Activated B cell treated with CpG ODN at 0.5 μM for 24 hours (primary cell): ENCODE measurements at regions not wholly inside any gene's neighbourhood (a gene's known extent, or its start where the extent isn't known, plus 50 kb on each side); places are given as distances from the start of the nearest gene placed in this dataset.

Experiments
- ATAC-seq: fragments of 200-7000 bp; cut with Tn5 transposase; one replicate; pipeline ENCODE4 v1.10.0; 2021; ENCODE audit warnings: low read depth, mild to moderate bottlenecking, moderate library complexity
- CTCF ChIA-PET: fragments of 350-600 bp; sonication (Branson Sonifier 250); formaldehyde crosslinking; loops from one replicate; lab custom pipeline; 2021; ENCODE audit warnings: antibody characterized with exemption; lab: Charles Lee
- POLR2A ChIA-PET: fragments of 350-600 bp; sonication (Branson Sonifier 250); formaldehyde crosslinking; loops from one replicate; lab custom pipeline; 2021; ENCODE audit warnings: antibody characterized with exemption; lab: Charles Lee
- DNase-seq: peaks from one replicate; pipeline ENCODE4 v3.0.0; 2022
- H3K27ac Mint-ChIP-seq: one replicate; pipeline ENCODE4 v1.8.0; 2020; ENCODE audit warnings: mixed read lengths
- H3K27me3 Mint-ChIP-seq: one replicate; pipeline ENCODE4 v1.8.0; 2021; ENCODE audit warnings: mixed read lengths
- H3K36me3 Mint-ChIP-seq: one replicate; pipeline ENCODE4 v1.8.0; 2021; ENCODE audit warnings: low read depth, mixed read lengths
- H3K4me1 Mint-ChIP-seq: one replicate; pipeline ENCODE4 v1.8.0; 2021; ENCODE audit warnings: mixed read lengths
- H3K4me3 Mint-ChIP-seq: one replicate; pipeline ENCODE4 v1.8.0; 2020; ENCODE audit warnings: mild to moderate bottlenecking, mixed read lengths
- H3K9me3 Mint-ChIP-seq: one replicate; pipeline ENCODE4 v1.8.0; 2020; ENCODE audit warnings: mixed read lengths
- CTCF ChIP-seq: fragments of 200-600 bp; IDR thresholded peaks from one replicate; pipeline ENCODE4 v1.8.0; 2022; ENCODE audit warnings: antibody characterized with exemption, mild to moderate bottlenecking
- intact Hi-C: fragments of 100-400 bp; cut with micrococcal nuclease; formaldehyde crosslinking; loops from one replicate; pipeline ENCODE4 v1.15.1; 2024

GRCh38 chrX:122913764-122914163, 270.3 kb upstream of the GRIA3 start:
- Mint-ChIP-seq H3K4me3 (no peak overlapping the region), H3K27ac (no peak overlapping the region), H3K4me1 (no peaks in the 10 kb centered on the region), H3K27me3 (no peaks in the 10 kb centered on the region), H3K36me3 (no peaks in the 10 kb centered on the region), H3K9me3 (peaks cover 4% of the 10 kb centered on the region)
- ATAC-seq = no peak
- DNase-seq = no peak
- intact Hi-C loops = no loop called here
- ChIA-PET POLR2A (no interaction called here), CTCF (no interaction called here)
- no peak for TF ChIP-seq CTCF

DNA sequence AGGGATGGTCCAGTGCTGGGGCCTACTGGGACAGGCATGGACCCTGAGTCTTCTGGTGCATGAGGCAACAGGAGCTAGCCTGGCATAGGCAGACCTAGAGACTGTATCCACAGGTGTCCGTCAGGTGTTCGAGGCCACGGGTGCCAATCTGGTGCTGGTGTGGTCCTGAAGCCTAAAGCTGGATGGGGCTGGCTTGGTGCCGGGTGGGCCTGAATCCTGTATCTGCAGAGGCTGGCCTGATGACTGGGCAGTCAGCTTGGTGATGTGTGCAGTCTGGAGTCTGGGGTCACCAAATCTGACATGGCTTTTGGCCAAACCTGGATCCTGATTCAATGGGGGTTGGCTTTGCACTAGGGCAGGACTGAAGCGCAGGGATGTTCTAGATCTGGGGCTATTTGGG, 269.8 kb upstream of the GRIA3 start:
- DNase-seq (no peak), ATAC-seq (no peak)
- no peaks in the 10 kb centered on the region for H3K4me1 Mint-ChIP-seq
- no peak overlapping the region for H3K27ac Mint-ChIP-seq
- POLR2A ChIA-PET = no interaction called here
- H3K4me3 Mint-ChIP-seq = no peak overlapping the region
- no peaks in the 10 kb centered on the region for H3K27me3 Mint-ChIP-seq
- H3K36me3 Mint-ChIP-seq = no peaks in the 10 kb centered on the region
- TF ChIP-seq CTCF = no peak
- CTCF ChIA-PET = no interaction called here
- intact Hi-C loops = no loop called here
- H3K9me3 Mint-ChIP-seq = peaks cover 4% of the 10 kb centered on the region

GRCh38 chrX:122934131-122934530, 249.9 kb upstream of the GRIA3 start:
- Mint-ChIP-seq H3K4me1 (no peaks in the 10 kb centered on the region), H3K27me3 (no peaks in the 10 kb centered on the region), H3K9me3 (no peaks in the 10 kb centered on the region), H3K36me3 (no peaks in the 10 kb centered on the region), H3K27ac (no peak overlapping the region), H3K4me3 (no peak overlapping the region)
- CTCF ChIA-PET = no interaction called here
- DNase-seq (no peak), ATAC-seq (no peak)
- intact Hi-C loops = no loop called here
- TF ChIP-seq CTCF = no peak
- POLR2A ChIA-PET = no interaction called here

DNA sequence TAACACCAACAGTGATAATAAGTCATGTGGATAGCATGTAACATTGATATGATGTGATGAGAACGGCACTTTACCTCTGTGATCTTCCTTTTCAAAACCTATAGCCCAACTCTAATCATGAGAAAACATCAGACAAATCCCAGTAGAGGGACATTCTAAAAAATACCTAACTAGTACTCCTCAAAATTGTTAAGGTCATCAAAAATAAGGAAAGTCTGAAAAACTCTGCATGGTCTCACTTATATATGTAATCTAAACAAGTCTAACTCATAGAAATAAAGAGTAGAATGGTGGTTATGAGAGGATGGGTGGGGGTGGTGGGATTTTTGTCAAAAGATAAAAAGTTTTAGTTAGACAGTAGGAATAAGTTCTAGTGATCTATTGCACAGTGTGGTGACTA, 243.9 kb upstream of the GRIA3 start:
- intact Hi-C loops = no loop called here
- no peaks in the 10 kb centered on the region for H3K36me3 Mint-ChIP-seq
- H3K27me3 Mint-ChIP-seq = no peaks in the 10 kb centered on the region
- POLR2A ChIA-PET = no interaction called here
- ATAC-seq = no peak
- CTCF ChIA-PET = no interaction called here
- no peak overlapping the region for H3K27ac Mint-ChIP-seq
- DNase-seq = no peak
- no peak for TF ChIP-seq CTCF
- H3K4me1 Mint-ChIP-seq = no peaks in the 10 kb centered on the region
- H3K9me3 Mint-ChIP-seq = no peaks in the 10 kb centered on the region
- no peak overlapping the region for H3K4me3 Mint-ChIP-seq

GRCh38 chrX:122941806-122942205, 242.3 kb upstream of the GRIA3 start:
- no peak for ATAC-seq
- ChIA-PET POLR2A (no interaction called here), CTCF (no interaction called here)
- no peak for TF ChIP-seq CTCF
- intact Hi-C loops = no loop called here
- no peak for DNase-seq
- Mint-ChIP-seq H3K36me3 (no peaks in the 10 kb centered on the region), H3K4me3 (no peak overlapping the region), H3K27ac (no peak overlapping the region), H3K9me3 (no peaks in the 10 kb centered on the region), H3K27me3 (no peaks in the 10 kb centered on the region), H3K4me1 (no peaks in the 10 kb centered on the region)
